ENCODE measurements at regions not wholly inside any gene's neighbourhood (a gene's known extent, or its start where the extent isn't known, plus 50 kb on each side); places are given as distances from the start of the nearest gene placed in this dataset.

DNA sequence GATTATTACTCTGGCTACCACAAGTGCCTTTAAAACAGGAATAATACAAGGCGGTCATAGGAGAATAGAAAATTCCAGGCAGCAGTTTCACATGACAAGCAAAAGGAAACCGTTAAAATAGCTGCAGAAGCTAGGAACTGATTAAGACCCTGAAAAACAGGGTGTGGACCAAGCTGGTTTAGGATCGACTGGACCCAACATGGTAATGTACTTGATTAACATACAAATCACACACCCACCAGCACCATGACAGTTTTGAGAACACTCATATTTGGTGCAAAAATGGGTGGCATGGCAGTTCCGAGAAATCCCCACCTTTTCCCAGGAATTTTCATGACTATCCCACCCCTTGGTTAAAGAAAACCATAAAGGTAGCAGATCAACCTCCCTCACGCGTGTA is 51.9 kb upstream of the TMEM163 start:
- 73% methylated on average over 5 of the region's 6 CpGs for whole genome bisulfite sequencing (ENCODE audit: insufficient coverage)

DNA sequence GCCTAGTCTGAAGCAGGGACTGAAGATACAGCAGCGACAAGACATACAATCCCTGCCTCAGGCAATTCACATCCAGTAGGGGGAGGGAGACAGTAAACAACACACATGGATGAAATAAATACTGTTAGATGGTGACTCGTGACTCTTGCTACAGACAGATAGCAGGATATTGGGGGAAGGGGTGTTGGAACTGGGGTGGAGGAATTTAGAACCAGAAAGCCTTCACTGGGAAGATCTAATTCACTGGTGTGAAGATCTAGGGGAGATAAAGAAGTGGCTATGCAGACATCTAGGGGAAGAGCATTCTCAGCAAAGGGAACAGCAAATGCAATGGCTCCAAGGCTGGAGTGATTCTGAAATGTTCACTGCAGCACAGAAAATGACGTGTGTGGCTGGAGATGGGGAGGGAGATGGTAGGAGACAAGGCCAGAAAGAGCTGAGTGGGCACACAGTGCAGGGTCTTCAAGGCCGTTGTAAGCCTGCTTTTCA is 52.6 kb upstream of the TMEM163 start:
- Histone ChIP-seq H3K4me1 (ENCODE audit: control insufficient read depth, insufficient read depth, low read length) (peaks cover 10% of the 10 kb centered on the region), H3K4me3 (ENCODE audit: low read length) (no peak overlapping the region), H3K9me3 (replicated peaks; ENCODE audit: control insufficient read depth, low read depth, low read length) (no peaks in the 10 kb centered on the region), H3K27me3 (ENCODE audit: control insufficient read depth, insufficient read depth, low read length) (no peaks in the 10 kb centered on the region), H3K27ac (ENCODE audit: low read length) (no peak overlapping the region), H3K36me3 (ENCODE audit: control insufficient read depth, insufficient read depth, low read length) (no peaks in the 10 kb centered on the region)
- DNase-seq, result no peak
- WGBS (ENCODE audit: insufficient coverage), result 49% methylated on average over 3 of the region's 4 CpGs

More for the DNA sequence above, 51.9 kb upstream of the TMEM163 start:
- H3K36me3 ChIP-seq (ENCODE audit: control insufficient read depth, insufficient read depth, low read length), result no peaks in the 10 kb centered on the region
- peaks cover 10% of the 10 kb centered on the region for H3K4me1 ChIP-seq (ENCODE audit: control insufficient read depth, insufficient read depth, low read length)
- H3K27me3 ChIP-seq (ENCODE audit: control insufficient read depth, insufficient read depth, low read length), result no peaks in the 10 kb centered on the region
- no peaks in the 10 kb centered on the region for H3K9me3 ChIP-seq (replicated peaks; ENCODE audit: control insufficient read depth, low read depth, low read length)
- H3K27ac ChIP-seq (ENCODE audit: low read length), result no peak overlapping the region
- H3K4me3 ChIP-seq (ENCODE audit: low read length), result no peak overlapping the region
- DNase-seq, result no peak

- H3K4me1 ChIP-seq (ENCODE audit: control insufficient read depth, insufficient read depth, low read length), result peaks cover 12% of the 10 kb centered on the region
- no peak overlapping the region for H3K27ac ChIP-seq (ENCODE audit: low read length)
- H3K9me3 ChIP-seq (replicated peaks; ENCODE audit: control insufficient read depth, low read depth, low read length), result no peaks in the 10 kb centered on the region
- no peaks in the 10 kb centered on the region for H3K36me3 ChIP-seq (ENCODE audit: control insufficient read depth, insufficient read depth, low read length)
- DNase-seq, result no peak
- 65% methylated on average over 2 of the region's 8 CpGs for WGBS (ENCODE audit: insufficient coverage)
- no peak overlapping the region for H3K4me3 ChIP-seq (ENCODE audit: low read length)
- no peaks in the 10 kb centered on the region for H3K27me3 ChIP-seq (ENCODE audit: control insufficient read depth, insufficient read depth, low read length)
Measured at GRCh38 chr2:134772493-134773169, 53.8 kb upstream of the TMEM163 start.

GRCh38 chr2:134773335-134773734 is 54.5 kb upstream of the TMEM163 start:
- no peaks in the 10 kb centered on the region for H3K9me3 ChIP-seq (replicated peaks; ENCODE audit: control insufficient read depth, low read depth, low read length)
- no peak overlapping the region for H3K4me3 ChIP-seq (ENCODE audit: low read length)
- no peak overlapping the region for H3K27ac ChIP-seq (ENCODE audit: low read length)
- no peaks in the 10 kb centered on the region for H3K36me3 ChIP-seq (ENCODE audit: control insufficient read depth, insufficient read depth, low read length)
- H3K4me1 ChIP-seq (ENCODE audit: control insufficient read depth, insufficient read depth, low read length), result peaks cover 12% of the 10 kb centered on the region
- peak; percentile 25 for DNase-seq
- no CpG with 5 or more reads among the region's 7 CpGs for WGBS (ENCODE audit: insufficient coverage)
- H3K27me3 ChIP-seq (ENCODE audit: control insufficient read depth, insufficient read depth, low read length), result no peaks in the 10 kb centered on the region

- DNase-seq, result no peak
- H3K4me3 ChIP-seq (ENCODE audit: low read length), result no peak overlapping the region
- peaks cover 12% of the 10 kb centered on the region for H3K4me1 ChIP-seq (ENCODE audit: control insufficient read depth, insufficient read depth, low read length)
- no peaks in the 10 kb centered on the region for H3K36me3 ChIP-seq (ENCODE audit: control insufficient read depth, insufficient read depth, low read length)
- no peaks in the 10 kb centered on the region for H3K9me3 ChIP-seq (replicated peaks; ENCODE audit: control insufficient read depth, low read depth, low read length)
- no peaks in the 10 kb centered on the region for H3K27me3 ChIP-seq (ENCODE audit: control insufficient read depth, insufficient read depth, low read length)
- no peak overlapping the region for H3K27ac ChIP-seq (ENCODE audit: low read length)
- WGBS (ENCODE audit: insufficient coverage), result 66% methylated on average over 6 of the region's 7 CpGs
Measured at GRCh38 chr2:134773759-134774742, 55.3 kb upstream of the TMEM163 start.

- Histone ChIP-seq H3K27ac (ENCODE audit: low read length) (no peak overlapping the region), H3K9me3 (replicated peaks; ENCODE audit: control insufficient read depth, low read depth, low read length) (no peaks in the 10 kb centered on the region), H3K36me3 (ENCODE audit: control insufficient read depth, insufficient read depth, low read length) (no peaks in the 10 kb centered on the region), H3K4me1 (ENCODE audit: control insufficient read depth, insufficient read depth, low read length) (peaks cover 12% of the 10 kb centered on the region), H3K4me3 (ENCODE audit: low read length) (no peak overlapping the region), H3K27me3 (ENCODE audit: control insufficient read depth, insufficient read depth, low read length) (no peaks in the 10 kb centered on the region)
- no peak for DNase-seq
- WGBS (ENCODE audit: insufficient coverage), result 50% methylated on average over 2 of the region's 10 CpGs
Measured at GRCh38 chr2:134774786-134775641, 56.2 kb upstream of the TMEM163 start.

GRCh38 chr2:134776836-134777235 is 58.0 kb upstream of the TMEM163 start:
- 83% methylated on average over 2 of the region's 3 CpGs for WGBS (ENCODE audit: insufficient coverage)
- no peaks in the 10 kb centered on the region for H3K27me3 ChIP-seq (ENCODE audit: control insufficient read depth, insufficient read depth, low read length)
- no peaks in the 10 kb centered on the region for H3K9me3 ChIP-seq (replicated peaks; ENCODE audit: control insufficient read depth, low read depth, low read length)
- no peak for DNase-seq
- peaks cover 12% of the 10 kb centered on the region for H3K4me1 ChIP-seq (ENCODE audit: control insufficient read depth, insufficient read depth, low read length)
- no peak overlapping the region for H3K4me3 ChIP-seq (ENCODE audit: low read length)
- H3K27ac ChIP-seq (ENCODE audit: low read length), result no peak overlapping the region
- H3K36me3 ChIP-seq (ENCODE audit: control insufficient read depth, insufficient read depth, low read length), result no peaks in the 10 kb centered on the region

- 80% methylated on average over 2 of the region's 4 CpGs for WGBS (ENCODE audit: insufficient coverage)
- no peak for DNase-seq
Measured at GRCh38 chr2:134777593-134777992, 58.8 kb upstream of the TMEM163 start.

DNA sequence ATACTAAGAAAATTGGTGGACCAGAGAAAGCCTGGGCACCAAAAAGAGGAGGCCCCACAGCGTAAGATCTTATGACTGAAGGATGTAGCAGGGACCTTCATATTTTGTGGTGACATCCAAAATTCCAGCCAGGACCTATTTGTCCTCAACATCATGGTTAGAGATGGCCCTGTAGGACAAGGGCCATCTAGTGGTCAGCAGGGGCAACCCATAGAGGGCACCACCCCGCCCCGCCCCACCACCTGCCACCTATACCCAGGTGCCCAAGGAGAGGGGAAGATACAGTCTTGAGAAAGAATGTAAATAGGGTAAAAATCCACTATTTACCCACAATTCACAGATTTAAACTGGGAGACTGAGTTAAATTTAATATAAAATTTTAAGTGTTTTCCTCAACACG is 59.6 kb upstream of the TMEM163 start:
- Histone ChIP-seq H3K27me3 (ENCODE audit: control insufficient read depth, insufficient read depth, low read length) (no peaks in the 10 kb centered on the region), H3K36me3 (ENCODE audit: control insufficient read depth, insufficient read depth, low read length) (no peaks in the 10 kb centered on the region), H3K27ac (ENCODE audit: low read length) (no peak overlapping the region), H3K9me3 (replicated peaks; ENCODE audit: control insufficient read depth, low read depth, low read length) (no peaks in the 10 kb centered on the region), H3K4me1 (ENCODE audit: control insufficient read depth, insufficient read depth, low read length) (peaks cover 12% of the 10 kb centered on the region), H3K4me3 (ENCODE audit: low read length) (no peak overlapping the region)
- no CpG with 5 or more reads among the region's 4 CpGs for WGBS (ENCODE audit: insufficient coverage)
- no peak for DNase-seq

More at GRCh38 chr2:134777593-134777992, 58.8 kb upstream of the TMEM163 start:
- Histone ChIP-seq H3K4me1 (ENCODE audit: control insufficient read depth, insufficient read depth, low read length) (peaks cover 12% of the 10 kb centered on the region), H3K4me3 (ENCODE audit: low read length) (no peak overlapping the region), H3K36me3 (ENCODE audit: control insufficient read depth, insufficient read depth, low read length) (no peaks in the 10 kb centered on the region), H3K9me3 (replicated peaks; ENCODE audit: control insufficient read depth, low read depth, low read length) (no peaks in the 10 kb centered on the region), H3K27me3 (ENCODE audit: control insufficient read depth, insufficient read depth, low read length) (no peaks in the 10 kb centered on the region), H3K27ac (ENCODE audit: low read length) (no peak overlapping the region)
